Glutamatergic neuron (in vitro differentiated cells): ENCODE measurements at regions not wholly inside any gene's neighbourhood (a gene's known extent, or its start where the extent isn't known, plus 50 kb on each side); places are given as distances from the start of the nearest gene placed in this dataset.

ENCODE experiments used
- DNase-seq: peaks from one replicate; pipeline ENCODE4 v3.0.0; 2022
- H3K27ac Mint-ChIP-seq: one replicate; pipeline ENCODE4 v1.8.0; 2020; ENCODE audit warnings: mild to moderate bottlenecking, mixed read lengths, inconsistent platforms; ENCODE audit not compliant: unreplicated experiment
- H3K27me3 Mint-ChIP-seq: one replicate; pipeline ENCODE4 v1.8.0; 2020; ENCODE audit warnings: mild to moderate bottlenecking, moderate library complexity, mixed read lengths, inconsistent platforms; ENCODE audit not compliant: unreplicated experiment
- H3K36me3 Mint-ChIP-seq: one replicate; pipeline ENCODE4 v1.8.0; 2020; ENCODE audit warnings: mild to moderate bottlenecking, mixed read lengths, inconsistent platforms; ENCODE audit not compliant: unreplicated experiment
- H3K4me1 Mint-ChIP-seq: one replicate; pipeline ENCODE4 v1.8.0; 2020; ENCODE audit warnings: mild to moderate bottlenecking, low read depth, mixed read lengths, inconsistent platforms; ENCODE audit not compliant: unreplicated experiment
- H3K4me3 Mint-ChIP-seq: one replicate; pipeline ENCODE4 v1.8.0; 2020; ENCODE audit warnings: mild to moderate bottlenecking, mixed read lengths, inconsistent platforms; ENCODE audit not compliant: unreplicated experiment
- H3K9me3 Mint-ChIP-seq: one replicate; pipeline ENCODE4 v1.8.0; 2020; ENCODE audit warnings: mild to moderate bottlenecking, moderate library complexity, mixed read lengths, inconsistent platforms; ENCODE audit not compliant: unreplicated experiment
- TF ChIP-seq, protein P1 (sequence below): fragments of 200-600 bp; sonication (generic); IDR thresholded peaks from one replicate; pipeline ENCODE4 v1.5.0; 2021; ENCODE audit not compliant: partially characterized antibody, unreplicated experiment

DNA sequence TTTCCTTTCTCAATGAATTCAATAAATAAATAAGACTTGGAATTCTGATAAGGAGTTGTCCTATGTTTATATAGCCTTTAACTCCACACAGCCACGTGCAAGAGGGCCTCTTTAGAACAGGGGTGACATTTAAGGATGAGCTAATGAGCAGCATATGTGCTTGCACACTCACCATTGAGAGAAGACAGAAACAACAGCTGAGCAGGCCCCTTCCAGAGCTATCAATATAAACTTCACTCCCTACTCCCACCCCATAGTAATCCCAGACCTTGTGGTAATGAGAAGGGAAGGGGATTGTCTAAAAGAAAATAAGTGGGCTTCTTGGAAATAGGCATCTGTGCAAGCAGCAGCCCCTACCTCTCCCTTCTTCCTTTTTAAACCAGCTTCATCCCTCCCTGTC lies 176.0 kb downstream of the SEC16B start:
- no peak overlapping the region for H3K4me3 Mint-ChIP-seq
- TF ChIP-seq, protein P1, sequence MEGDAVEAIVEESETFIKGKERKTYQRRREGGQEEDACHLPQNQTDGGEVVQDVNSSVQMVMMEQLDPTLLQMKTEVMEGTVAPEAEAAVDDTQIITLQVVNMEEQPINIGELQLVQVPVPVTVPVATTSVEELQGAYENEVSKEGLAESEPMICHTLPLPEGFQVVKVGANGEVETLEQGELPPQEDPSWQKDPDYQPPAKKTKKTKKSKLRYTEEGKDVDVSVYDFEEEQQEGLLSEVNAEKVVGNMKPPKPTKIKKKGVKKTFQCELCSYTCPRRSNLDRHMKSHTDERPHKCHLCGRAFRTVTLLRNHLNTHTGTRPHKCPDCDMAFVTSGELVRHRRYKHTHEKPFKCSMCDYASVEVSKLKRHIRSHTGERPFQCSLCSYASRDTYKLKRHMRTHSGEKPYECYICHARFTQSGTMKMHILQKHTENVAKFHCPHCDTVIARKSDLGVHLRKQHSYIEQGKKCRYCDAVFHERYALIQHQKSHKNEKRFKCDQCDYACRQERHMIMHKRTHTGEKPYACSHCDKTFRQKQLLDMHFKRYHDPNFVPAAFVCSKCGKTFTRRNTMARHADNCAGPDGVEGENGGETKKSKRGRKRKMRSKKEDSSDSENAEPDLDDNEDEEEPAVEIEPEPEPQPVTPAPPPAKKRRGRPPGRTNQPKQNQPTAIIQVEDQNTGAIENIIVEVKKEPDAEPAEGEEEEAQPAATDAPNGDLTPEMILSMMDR = no peak
- peaks cover 2% of the 10 kb centered on the region for H3K4me1 Mint-ChIP-seq
- H3K27me3 Mint-ChIP-seq = no peaks in the 10 kb centered on the region
- H3K27ac Mint-ChIP-seq = no peak overlapping the region
- no peaks in the 10 kb centered on the region for H3K9me3 Mint-ChIP-seq
- DNase-seq = no peak
- no peaks in the 10 kb centered on the region for H3K36me3 Mint-ChIP-seq

DNA sequence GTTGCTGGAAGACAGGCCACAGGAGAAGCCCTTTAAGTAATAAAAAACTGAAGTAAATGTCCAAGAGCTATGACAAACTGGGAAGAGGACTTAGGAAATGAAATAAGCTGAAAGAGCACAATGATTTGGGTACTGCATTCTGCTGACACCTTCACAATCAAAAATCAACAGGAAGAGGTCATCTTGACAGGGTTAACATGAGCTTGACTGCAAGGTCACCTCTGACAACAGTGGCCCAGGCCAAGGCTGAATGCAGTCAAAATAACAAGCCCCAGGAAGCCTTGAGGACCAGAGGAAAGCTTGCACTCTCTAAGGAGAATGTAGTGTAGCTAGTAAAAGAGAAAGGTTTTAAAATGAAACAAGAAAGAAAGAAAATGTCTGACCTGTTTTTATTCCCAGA lies 179.3 kb downstream of the SEC16B start:
- H3K27me3 Mint-ChIP-seq = no peaks in the 10 kb centered on the region
- no peak overlapping the region for H3K4me3 Mint-ChIP-seq
- DNase-seq = no peak
- no peak overlapping the region for H3K27ac Mint-ChIP-seq
- no peaks in the 10 kb centered on the region for H3K36me3 Mint-ChIP-seq
- H3K9me3 Mint-ChIP-seq = no peaks in the 10 kb centered on the region
- H3K4me1 Mint-ChIP-seq = no peaks in the 10 kb centered on the region
- TF ChIP-seq, protein P1 = no peak

GRCh38 chr1:177789956-177790355 lies 179.9 kb downstream of the SEC16B start:
- Mint-ChIP-seq H3K9me3 (no peaks in the 10 kb centered on the region), H3K4me1 (no peaks in the 10 kb centered on the region), H3K4me3 (no peak overlapping the region), H3K27me3 (no peaks in the 10 kb centered on the region), H3K27ac (no peak overlapping the region), H3K36me3 (no peaks in the 10 kb centered on the region)
- no peak for DNase-seq
- TF ChIP-seq, protein P1 = no peak

DNA sequence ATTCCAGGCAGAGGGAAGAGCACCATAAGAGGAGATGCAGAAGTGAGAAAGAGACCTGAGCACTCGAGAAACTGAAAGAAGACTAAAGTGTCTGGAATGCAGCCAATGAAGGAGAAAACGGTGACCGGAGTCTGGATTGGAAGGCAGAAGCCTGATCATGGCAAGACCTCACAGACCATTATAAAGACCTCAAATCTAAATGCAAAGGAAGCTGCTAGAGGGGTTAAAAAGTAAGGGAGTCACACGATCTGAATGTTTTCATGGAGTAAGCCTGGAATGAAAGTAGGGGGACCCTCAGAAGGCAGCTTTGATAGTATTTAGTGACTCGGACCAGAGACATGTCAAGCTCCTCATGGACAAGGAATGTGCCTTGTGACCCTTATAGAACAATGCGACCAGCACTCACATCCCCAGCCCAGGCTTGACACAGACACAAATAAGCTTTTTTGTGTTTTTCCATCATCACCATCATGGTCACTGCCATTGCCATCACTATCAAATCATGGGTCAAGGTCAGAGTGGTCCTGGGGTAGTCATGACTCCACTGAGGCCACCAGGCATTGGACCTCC lies 183.6 kb downstream of the SEC16B start:
- no peaks in the 10 kb centered on the region for H3K27me3 Mint-ChIP-seq
- H3K36me3 Mint-ChIP-seq = no peaks in the 10 kb centered on the region

GRCh38 chr1:177784936-177785335 lies 184.9 kb downstream of the SEC16B start:
- H3K4me3 Mint-ChIP-seq = no peak overlapping the region
- no peaks in the 10 kb centered on the region for H3K27me3 Mint-ChIP-seq
- DNase-seq = no peak
- H3K4me1 Mint-ChIP-seq = no peaks in the 10 kb centered on the region
- TF ChIP-seq, protein P1 = no peak
- no peaks in the 10 kb centered on the region for H3K9me3 Mint-ChIP-seq
- H3K27ac Mint-ChIP-seq = no peak overlapping the region
- H3K36me3 Mint-ChIP-seq = no peaks in the 10 kb centered on the region

More for the DNA sequence above, 183.6 kb downstream of the SEC16B start:
- no peaks in the 10 kb centered on the region for H3K4me1 Mint-ChIP-seq
- H3K9me3 Mint-ChIP-seq = no peaks in the 10 kb centered on the region
- H3K4me3 Mint-ChIP-seq = no peak overlapping the region
- H3K27ac Mint-ChIP-seq = no peak overlapping the region
- TF ChIP-seq, protein P1 = no peak
- DNase-seq = no peak
